GM18909 (cell line): ENCODE measurements at regions not wholly inside any gene's neighbourhood (a gene's known extent, or its start where the extent isn't known, plus 50 kb on each side); places are given as distances from the start of the nearest gene placed in this dataset.
"Not testable (repeated sequence)": the region's sequence is repeated elsewhere in the genome, so short reads cannot be mapped to it uniquely, and the experiment has no call there.

Source experiments
- ATAC-seq: cut with Tn5 transposase; IDR thresholded peaks from one replicate; pipeline ENCODE4 v1.9.1; 2021; ENCODE audit warnings: mild to moderate bottlenecking; ENCODE audit not compliant: unreplicated experiment, poor library complexity

- no peak for ATAC-seq
These were observed 1048.8 kb downstream of the GATA3 start for GRCh38 chr10:9103301-9103700.

- no peak for ATAC-seq
These were observed 1057.5 kb downstream of the GATA3 start for GRCh38 chr10:9111976-9112375.

DNA sequence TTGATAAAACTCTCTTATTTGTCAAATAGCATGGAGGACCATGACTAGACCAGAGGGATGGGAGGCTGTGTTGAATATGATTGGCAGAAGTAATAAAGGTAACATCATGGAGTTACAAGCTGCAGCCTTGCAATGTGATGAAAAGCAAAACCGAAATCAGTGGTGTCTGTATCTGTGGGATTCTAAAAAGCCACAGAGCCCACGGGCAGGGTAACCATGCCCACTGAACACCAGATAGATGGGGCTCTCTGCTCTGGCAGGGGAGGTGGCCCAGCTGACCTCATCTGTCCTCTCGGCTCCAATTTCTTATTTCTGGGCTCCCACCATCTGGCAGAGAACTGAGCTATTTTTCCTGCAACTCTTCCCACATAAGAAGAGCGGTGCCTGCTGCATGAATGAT lies 1072.2 kb downstream of the GATA3 start:
- ATAC-seq = no peak

GRCh38 chr10:9137368-9137767 lies 1082.9 kb downstream of the GATA3 start:
- no peak for ATAC-seq

- not testable (repeated sequence) for ATAC-seq
These were observed 1084.3 kb downstream of the GATA3 start for GRCh38 chr10:9138829-9139228.

GRCh38 chr10:9140373-9140772 lies 1085.9 kb downstream of the GATA3 start:
- no peak for ATAC-seq

DNA sequence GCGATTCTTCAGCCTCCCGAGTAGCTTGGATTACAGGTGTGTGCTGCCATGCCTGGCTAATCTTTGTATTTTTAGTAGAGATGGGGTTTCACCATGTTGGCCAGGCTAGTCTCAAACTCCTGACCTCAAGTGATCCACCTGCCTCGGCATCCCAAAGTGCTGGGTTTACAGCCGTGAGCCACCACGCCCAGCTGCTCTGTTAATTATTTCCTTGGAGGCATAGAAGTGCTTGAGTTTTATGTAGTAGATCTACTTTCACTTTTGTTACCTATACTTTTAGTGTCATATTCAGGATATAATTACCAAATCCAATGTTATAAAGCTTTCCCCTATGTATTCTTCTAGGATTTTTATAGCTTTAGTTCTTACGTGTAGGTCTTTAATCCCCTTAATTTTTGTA lies 1093.0 kb downstream of the GATA3 start:
- ATAC-seq = no peak

DNA sequence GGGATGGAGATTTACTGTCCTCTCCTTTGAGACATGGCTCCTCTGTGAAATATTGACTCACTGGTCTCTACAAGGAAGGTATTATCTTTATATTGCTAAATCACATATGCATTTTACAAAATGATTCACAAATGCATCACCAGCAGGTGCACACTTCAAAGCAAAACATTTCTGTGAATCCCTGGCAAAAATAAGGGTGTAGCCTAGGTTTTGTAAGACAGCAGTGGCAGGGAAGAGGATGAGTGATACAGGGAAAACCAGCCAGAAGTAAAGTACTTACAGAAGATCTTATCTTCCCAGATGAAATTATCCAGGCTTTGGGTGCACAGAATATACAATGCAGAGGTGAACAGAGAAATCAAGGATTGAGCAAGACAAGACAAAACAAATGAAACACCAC lies 1094.6 kb downstream of the GATA3 start:
- ATAC-seq = no peak

DNA sequence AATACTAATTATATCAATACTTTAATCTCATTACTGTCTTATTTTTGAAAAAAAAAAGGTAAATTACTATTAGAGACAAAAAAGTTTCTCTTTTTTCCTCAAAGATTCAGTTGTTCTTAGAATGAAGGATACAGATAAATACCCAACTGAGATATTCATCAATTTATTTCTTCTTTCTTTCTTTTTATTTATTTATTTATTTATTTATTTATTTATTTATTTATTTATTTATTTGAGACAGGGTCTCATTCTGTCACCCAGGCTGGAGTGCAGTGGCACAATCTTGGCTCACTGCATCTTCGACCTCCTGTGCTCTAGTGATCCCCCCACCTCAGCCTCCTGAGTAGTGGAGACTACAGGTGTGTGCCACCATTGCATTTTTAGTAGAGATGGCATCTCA lies 1098.6 kb downstream of the GATA3 start:
- ATAC-seq = not testable (repeated sequence)

DNA sequence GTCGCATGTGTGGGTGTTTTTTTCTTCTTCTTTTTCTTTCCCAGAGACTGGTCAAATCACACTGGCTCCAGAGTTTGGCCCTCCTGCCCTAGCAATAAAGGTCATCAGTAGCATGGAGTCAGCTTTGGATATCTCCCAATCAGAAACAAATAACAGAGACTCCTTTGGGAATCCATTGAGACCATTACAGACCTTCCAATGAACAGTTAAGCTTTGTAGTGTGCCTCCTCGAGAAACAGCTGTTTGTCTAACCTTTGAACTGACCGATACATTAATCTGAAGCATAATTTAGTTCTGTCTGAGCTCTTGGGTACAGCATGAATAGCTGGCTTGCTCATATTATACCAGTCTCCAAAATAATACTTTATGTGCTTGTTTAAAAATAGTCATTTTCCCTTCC lies 1103.2 kb downstream of the GATA3 start:
- ATAC-seq = no peak

DNA sequence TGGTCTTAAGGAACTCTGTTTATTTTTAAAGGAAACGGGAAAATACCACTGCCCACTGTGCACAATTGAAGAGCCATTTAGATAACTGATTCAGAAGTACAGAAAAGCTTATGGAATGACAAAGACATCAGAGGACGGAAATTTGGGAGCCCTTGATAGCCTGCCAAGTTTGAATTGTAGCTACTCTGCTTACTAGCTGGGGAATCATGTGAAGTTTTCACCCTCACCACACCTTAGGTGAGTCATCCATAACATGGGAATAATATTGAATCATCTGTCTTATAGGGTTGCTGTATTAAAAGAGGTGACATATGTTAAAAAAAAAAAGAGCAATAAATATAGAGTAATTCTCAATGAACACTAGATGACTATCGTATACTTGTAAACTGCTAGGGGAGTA lies 1104.2 kb downstream of the GATA3 start:
- no peak for ATAC-seq

DNA sequence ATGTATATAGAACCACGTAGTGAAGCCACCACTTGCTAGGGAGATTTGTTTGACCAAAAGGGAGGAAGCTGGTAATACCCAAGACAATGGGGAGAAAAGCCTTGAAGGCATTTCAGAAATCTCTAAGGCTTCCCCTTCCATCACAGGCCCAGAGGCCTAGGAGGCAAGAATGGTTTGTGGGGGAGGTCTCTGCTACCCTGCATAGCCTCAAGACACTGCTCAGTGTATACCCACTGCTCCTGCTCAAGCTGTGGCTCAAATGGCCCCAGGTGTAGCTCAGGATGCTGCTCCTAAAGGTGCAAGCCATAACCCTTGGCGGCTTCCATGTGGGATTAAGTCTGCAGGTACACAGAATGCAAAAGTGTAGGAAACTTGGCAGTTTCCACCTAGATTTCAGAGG lies 1105.8 kb downstream of the GATA3 start:
- no peak for ATAC-seq

DNA sequence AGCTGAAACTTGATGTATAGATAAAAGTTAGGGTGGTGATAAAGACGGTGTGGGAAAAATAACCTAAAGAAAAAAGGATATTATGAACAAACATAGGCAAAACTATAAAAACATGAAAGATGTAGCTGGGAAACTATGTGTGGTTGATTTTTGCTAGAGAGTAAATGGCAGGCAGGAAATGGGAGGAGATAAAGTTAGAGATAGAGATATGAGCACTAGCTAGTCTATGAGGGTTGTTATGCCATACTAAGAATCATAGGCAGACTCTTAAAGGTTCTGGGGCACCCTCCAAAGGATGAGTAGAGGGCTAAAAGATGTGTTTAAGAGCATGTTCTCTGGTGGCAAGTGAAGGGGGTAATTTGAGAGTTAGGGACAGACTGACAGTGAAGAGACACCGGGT lies 1109.2 kb downstream of the GATA3 start:
- no peak for ATAC-seq

GRCh38 chr10:9166770-9167169 lies 1112.3 kb downstream of the GATA3 start:
- ATAC-seq = no peak

- ATAC-seq = no peak
These were observed 1117.8 kb downstream of the GATA3 start for GRCh38 chr10:9172276-9172675.

DNA sequence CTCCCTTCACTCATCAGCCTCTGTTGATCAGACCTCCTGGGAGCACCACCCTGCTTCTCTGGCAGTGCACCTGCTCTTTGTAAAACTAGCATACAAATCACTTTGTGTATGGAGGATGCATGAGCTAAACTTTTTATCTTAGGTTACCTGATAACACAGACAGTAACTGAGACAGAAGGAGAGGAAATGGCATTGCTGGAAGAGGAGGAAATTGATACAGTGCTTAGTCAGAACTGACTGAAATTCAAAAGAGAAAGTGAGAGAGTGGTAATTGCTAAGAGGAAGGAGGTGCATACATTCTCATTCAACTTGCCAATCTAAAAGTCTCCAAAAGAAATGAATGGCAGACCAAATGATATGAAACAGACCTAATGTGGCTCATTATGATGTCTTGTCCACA lies 1120.7 kb downstream of the GATA3 start:
- ATAC-seq = peak; percentile 53

DNA sequence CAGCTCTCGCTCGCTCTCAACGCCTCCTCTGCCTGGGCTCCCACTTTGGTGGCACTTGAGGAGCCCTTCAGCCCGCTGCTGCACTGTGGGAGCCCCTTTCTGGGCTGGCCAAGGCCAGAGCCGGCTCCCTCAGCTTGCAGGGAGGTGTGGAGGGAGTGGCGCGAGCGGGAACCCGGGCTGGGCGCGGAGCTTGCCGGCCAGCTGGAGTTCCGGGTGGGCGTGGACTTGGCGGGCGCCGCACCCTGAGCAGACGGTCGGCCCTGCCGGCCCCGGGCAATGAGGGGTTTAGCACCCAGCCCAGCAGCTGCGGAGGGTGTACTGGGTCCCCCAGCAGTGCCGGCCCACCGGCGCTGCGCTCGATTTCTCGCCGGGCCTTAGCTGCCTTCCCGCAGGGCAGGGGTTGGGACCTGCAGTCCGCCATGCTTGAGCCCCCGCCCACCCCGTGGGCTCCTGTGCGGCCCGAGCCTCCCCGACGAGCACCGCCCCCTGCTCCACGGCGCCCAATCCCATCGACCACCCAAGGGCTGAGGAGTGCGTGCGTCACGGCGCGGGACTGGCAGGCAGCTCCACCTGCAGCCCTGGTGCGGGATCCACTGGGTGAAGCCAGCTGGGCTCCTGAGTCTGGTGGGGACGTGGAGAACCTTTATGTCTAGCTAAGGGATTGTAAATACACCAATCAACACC lies 1128.9 kb downstream of the GATA3 start:
- ATAC-seq = not testable (repeated sequence)

DNA sequence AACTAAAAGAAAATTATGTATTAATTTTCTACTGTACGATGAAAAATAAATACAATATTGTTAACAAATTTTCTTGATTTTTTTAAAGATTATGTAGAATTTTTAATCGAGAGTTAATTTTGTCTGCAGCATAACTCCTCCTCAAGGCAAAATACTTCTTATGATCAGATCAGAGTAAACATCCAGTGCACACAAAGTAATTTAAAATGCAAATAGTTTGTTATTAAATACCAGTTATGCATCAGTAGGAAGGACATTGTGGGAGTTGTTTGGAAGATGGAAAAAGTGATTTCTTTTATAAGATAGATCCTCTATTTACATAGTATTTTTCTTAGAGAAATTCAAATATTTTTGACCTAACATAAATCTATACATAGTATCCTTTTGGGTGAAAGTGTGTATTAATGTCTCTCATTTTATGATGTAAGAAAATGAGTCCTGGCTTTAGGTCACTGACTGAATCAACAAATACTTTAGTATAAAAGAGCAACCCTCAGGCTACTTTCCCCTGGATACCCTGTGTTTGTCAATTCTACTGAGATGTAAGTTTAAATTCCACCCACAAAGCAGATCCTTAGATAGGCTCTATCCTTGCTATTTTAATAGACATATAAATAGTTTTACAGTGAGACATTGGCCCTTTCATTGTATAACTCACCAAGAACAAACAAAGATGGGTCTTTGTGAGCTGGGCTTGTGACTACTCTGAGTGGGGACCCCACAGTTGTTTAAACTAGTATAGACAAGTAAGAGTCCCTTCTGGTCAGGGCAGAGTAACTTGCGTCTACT lies 1133.7 kb downstream of the GATA3 start:
- no peak for ATAC-seq

- ATAC-seq = no peak
These were observed 1135.0 kb downstream of the GATA3 start for GRCh38 chr10:9189448-9189847.

- no peak for ATAC-seq
These were observed 1138.6 kb downstream of the GATA3 start for GRCh38 chr10:9193120-9193519.

GRCh38 chr10:9195385-9195784 lies 1140.9 kb downstream of the GATA3 start:
- ATAC-seq = no peak

DNA sequence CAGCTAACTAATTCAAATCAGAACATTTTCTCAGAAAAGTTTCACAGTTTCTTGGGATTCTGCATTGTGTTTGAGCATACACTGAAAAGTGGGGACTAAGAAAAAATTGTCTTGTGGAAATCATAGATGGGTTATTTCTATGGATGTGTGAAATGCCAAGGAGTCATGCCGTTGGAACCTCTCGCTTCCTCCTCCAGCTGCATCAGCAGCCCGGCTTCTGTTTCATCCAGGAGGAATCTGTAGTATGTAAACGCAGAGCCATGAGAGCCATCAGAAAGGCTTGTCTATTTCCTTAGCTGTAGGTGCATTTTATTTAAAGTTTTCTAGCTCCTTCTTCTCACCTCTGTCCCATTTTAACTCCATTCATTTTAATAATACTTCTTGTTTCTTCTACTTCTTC lies 1144.1 kb downstream of the GATA3 start:
- ATAC-seq = no peak
